GM10266 (cell line): ENCODE measurements at regions not wholly inside any gene's neighbourhood (a gene's known extent, or its start where the extent isn't known, plus 50 kb on each side); places are given as distances from the start of the nearest gene placed in this dataset.

Source experiments
- DNase-seq: peaks from one replicate; pipeline ENCODE4 v3.0.0; 2012; ENCODE audit errors: extremely low spot score
- CTCF ChIP-seq: IDR thresholded peaks from 2 replicates; pipeline ENCODE4 v1.5.1; 2012; ENCODE audit warnings: mild to moderate bottlenecking, low read depth; ENCODE audit not compliant: control insufficient read depth, insufficient read depth; ENCODE audit errors: missing control alignments

- no peak for DNase-seq
- no peak for TF ChIP-seq CTCF
These were observed 102.5 kb upstream of the MME start for GRCh38 chr3:154977666-154978065.

GRCh38 chr3:154976072-154976983 is 103.8 kb upstream of the MME start:
- TF ChIP-seq CTCF = no peak
- DNase-seq = no peak

- DNase-seq = no peak
- no peak for TF ChIP-seq CTCF
These were observed 106.3 kb upstream of the MME start for GRCh38 chr3:154973851-154974250.

- TF ChIP-seq CTCF = no peak
- DNase-seq = no peak
These were observed 107.2 kb upstream of the MME start for GRCh38 chr3:154972951-154973350.

GRCh38 chr3:154971771-154972326 is 108.3 kb upstream of the MME start:
- TF ChIP-seq CTCF = no peak
- no peak for DNase-seq

- TF ChIP-seq CTCF = no peak
- no peak for DNase-seq
These were observed 108.8 kb upstream of the MME start for GRCh38 chr3:154971341-154971740.

GRCh38 chr3:154970797-154971196 is 109.3 kb upstream of the MME start:
- DNase-seq = no peak
- TF ChIP-seq CTCF = no peak
